ENCODE measurements at regions not wholly inside any gene's neighbourhood (a gene's known extent, or its start where the extent isn't known, plus 50 kb on each side); places are given as distances from the start of the nearest gene placed in this dataset.

DNA sequence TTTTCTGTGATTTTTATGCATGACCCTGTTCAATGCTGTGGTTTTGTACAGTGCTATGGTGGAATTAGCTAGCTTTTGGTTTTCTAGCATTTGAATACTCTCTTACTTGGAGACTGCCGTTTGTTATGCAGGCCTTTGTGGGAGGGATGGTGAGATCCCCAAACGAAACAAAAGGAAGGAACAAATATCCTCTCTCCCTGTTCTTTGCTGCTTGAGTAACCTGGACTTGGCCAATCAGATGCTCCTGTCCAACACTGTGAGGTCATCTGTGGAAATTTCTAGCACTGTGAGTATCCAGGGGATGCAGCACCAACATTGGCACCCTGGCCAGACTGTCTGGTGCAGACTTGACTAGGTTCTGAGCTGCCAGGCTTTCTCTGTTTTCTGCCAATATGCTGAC is 314.4 kb downstream of the ANKRD30A start:
- TF ChIP-seq, protein P1, sequence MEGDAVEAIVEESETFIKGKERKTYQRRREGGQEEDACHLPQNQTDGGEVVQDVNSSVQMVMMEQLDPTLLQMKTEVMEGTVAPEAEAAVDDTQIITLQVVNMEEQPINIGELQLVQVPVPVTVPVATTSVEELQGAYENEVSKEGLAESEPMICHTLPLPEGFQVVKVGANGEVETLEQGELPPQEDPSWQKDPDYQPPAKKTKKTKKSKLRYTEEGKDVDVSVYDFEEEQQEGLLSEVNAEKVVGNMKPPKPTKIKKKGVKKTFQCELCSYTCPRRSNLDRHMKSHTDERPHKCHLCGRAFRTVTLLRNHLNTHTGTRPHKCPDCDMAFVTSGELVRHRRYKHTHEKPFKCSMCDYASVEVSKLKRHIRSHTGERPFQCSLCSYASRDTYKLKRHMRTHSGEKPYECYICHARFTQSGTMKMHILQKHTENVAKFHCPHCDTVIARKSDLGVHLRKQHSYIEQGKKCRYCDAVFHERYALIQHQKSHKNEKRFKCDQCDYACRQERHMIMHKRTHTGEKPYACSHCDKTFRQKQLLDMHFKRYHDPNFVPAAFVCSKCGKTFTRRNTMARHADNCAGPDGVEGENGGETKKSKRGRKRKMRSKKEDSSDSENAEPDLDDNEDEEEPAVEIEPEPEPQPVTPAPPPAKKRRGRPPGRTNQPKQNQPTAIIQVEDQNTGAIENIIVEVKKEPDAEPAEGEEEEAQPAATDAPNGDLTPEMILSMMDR (IDR thresholded peaks at IDR 0.05) = no peak
- no peaks in the 10 kb centered on the region for H3K9me3 ChIP-seq
- H3K27me3 ChIP-seq = no peaks in the 10 kb centered on the region
- no peak for DNase-seq (ENCODE audit: low spot score)
- no peaks in the 10 kb centered on the region for H3K36me3 ChIP-seq
- no peaks in the 10 kb centered on the region for H3K4me1 ChIP-seq
- H3K27ac ChIP-seq = no peak overlapping the region
- no peak overlapping the region for H3K4me3 ChIP-seq

DNA sequence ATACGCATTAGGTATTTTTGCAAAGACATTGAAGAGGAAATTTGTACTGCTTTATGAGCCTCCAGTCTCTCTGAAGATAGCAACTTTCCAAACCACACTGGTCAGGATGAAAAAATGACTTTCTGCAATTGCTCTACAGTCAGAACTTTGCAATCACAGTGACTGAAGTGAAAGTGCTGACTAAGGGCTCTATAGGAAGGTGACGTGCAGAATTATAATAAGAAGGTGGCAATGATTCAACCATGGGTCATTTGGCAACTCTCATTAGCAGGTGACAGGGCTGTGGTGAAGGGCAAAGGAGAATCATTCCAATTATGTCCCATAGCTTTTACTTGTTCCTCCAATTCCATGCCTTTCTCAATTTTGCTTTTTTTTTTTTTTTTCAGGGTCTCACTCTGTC is 311.0 kb downstream of the ANKRD30A start:
- no peak for DNase-seq (ENCODE audit: low spot score)
- H3K36me3 ChIP-seq = no peaks in the 10 kb centered on the region

GRCh38 chr10:37434091-37434490 is 308.7 kb downstream of the ANKRD30A start:
- no peak for DNase-seq (ENCODE audit: low spot score)
- TF ChIP-seq, protein P1 (IDR thresholded peaks at IDR 0.05) = peak in 1 of 2 donors; percentile 58
- H3K36me3 ChIP-seq = no peaks in the 10 kb centered on the region

More for the DNA sequence above, 311.0 kb downstream of the ANKRD30A start:
- Histone ChIP-seq H3K27ac (no peak overlapping the region), H3K27me3 (no peaks in the 10 kb centered on the region), H3K4me3 (no peak overlapping the region), H3K4me1 (peaks cover 0 to 3% of the 10 kb centered on the region in 2 donors), H3K9me3 (no peaks in the 10 kb centered on the region)
- TF ChIP-seq, protein P1 (IDR thresholded peaks at IDR 0.05) = no peak

More at GRCh38 chr10:37434091-37434490, 308.7 kb downstream of the ANKRD30A start:
- no peaks in the 10 kb centered on the region for H3K9me3 ChIP-seq
- peaks cover 0 to 3% of the 10 kb centered on the region in 2 donors for H3K4me1 ChIP-seq
- H3K4me3 ChIP-seq = no peak overlapping the region
- no peak overlapping the region for H3K27ac ChIP-seq
- H3K27me3 ChIP-seq = no peaks in the 10 kb centered on the region
